Spinal cord (tissue), 9 donors: ENCODE measurements at regions not wholly inside any gene's neighbourhood (a gene's known extent, or its start where the extent isn't known, plus 50 kb on each side); places are given as distances from the start of the nearest gene placed in this dataset.
"Not testable (repeated sequence)": the region's sequence is repeated elsewhere in the genome, so short reads cannot be mapped to it uniquely, and the experiment has no call there.

Experiments
- DNase-seq, 6 donors: peaks; one replicate each; pipeline versions ENCODE4 v3.0.0 to v3.0.0-alpha.2; 2013 to 2015; ENCODE audit warnings: low spot score in 6 of 6, low read depth in 4 of 6
- H3K27ac ChIP-seq: one replicate; pipeline ENCODE4 v1.5.1; 2013; ENCODE audit warnings: low read depth, low read length, control low read depth
- H3K27me3 ChIP-seq: one replicate; pipeline ENCODE4 v1.6.1; 2013; ENCODE audit warnings: low read length; ENCODE audit not compliant: control insufficient read depth, insufficient read depth
- H3K36me3 ChIP-seq: one replicate; pipeline ENCODE4 v1.6.1; 2013; ENCODE audit warnings: low read length; ENCODE audit not compliant: control insufficient read depth, insufficient read depth
- H3K4me1 ChIP-seq: one replicate; pipeline ENCODE4 v1.6.1; 2013; ENCODE audit warnings: low read length; ENCODE audit not compliant: control insufficient read depth, insufficient read depth
- H3K4me3 ChIP-seq: one replicate; pipeline ENCODE4 v1.5.1; 2013; ENCODE audit warnings: low read depth, low read length, control low read depth
- H3K9me3 ChIP-seq: one replicate; pipeline ENCODE4 v1.6.1; 2013; ENCODE audit warnings: low read length; ENCODE audit not compliant: control insufficient read depth, insufficient read depth
- WGBS: methylation state at CpG from one replicate; pipeline ENCODE4 v1.1.5; 2013; ENCODE audit warnings: missing lambda C conversion rate; ENCODE audit not compliant: insufficient coverage; 5-methylcytosine and 5-hydroxymethylcytosine counted together
- donor health status: healthy.

DNA sequence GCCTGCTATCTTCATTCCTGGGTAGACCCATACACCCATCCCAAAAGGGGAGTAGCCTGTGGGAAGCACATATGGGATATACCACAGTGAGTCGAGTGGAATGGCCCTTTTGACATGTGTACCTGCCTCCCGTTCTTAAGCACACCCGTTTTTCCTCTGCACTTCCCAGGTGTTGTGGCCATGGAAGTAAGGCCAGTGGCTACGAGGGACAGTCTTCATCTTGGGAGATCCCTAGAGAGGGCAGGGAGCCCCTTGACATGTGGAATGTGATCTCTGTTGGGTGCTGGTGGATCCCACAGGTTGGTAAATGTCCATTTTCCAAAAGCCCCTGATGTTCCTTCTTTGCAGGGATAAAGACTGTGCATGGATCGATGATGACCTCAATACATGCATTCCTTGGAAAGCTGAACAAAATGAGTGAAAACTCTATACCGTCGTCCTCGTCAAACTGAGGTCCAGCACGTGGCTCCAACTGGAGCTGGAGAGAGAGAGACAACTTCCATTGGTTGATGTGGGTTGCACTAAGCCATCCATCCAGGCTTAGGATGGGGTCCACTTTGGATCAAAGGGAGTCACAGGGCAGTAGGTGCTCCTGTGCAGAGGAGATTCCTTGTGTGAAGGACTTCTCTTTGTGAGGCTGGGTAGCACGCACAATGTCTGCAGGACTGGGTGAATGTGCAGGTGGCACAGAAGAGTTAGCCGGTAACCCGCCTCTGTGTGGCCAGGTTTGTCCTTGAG lies 136.8 kb downstream of the SNRPN start:
- Histone ChIP-seq H3K9me3 (peaks cover 3% of the 10 kb centered on the region), H3K36me3 (peaks cover 43% of the 10 kb centered on the region)

DNA sequence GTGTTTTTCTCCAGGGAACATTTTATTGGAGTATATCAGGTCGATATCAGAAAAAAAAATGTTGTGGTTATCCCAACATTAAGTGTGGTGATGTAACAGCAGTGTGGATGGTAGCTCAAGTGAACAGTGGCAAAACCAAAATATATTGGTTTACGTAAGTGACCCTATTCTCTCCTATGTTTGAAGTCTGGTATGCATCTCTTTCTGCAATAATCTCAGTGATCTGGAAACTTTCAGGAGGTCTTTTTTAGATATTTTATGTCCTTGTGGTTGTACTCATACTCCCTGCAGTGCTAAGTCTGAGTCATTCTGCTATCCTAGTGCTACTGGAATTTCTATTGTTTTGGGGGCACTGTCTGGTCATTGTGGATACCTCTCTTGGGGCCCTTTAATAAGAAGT lies 137.9 kb downstream of the SNRPN start:
- H3K9me3 ChIP-seq: peaks cover 3% of the 10 kb centered on the region
- no peak for DNase-seq
- H3K27ac ChIP-seq: no peak overlapping the region
- H3K27me3 ChIP-seq: no peaks in the 10 kb centered on the region
- no peaks in the 10 kb centered on the region for H3K4me1 ChIP-seq
- peaks cover 36% of the 10 kb centered on the region for H3K36me3 ChIP-seq
- no peak overlapping the region for H3K4me3 ChIP-seq
- WGBS: no CpG with 5 or more reads among the region's 2 CpGs

More for the DNA sequence above, 136.8 kb downstream of the SNRPN start:
- Histone ChIP-seq H3K4me1 (no peaks in the 10 kb centered on the region), H3K27ac (no peak overlapping the region), H3K4me3 (no peak overlapping the region), H3K27me3 (no peaks in the 10 kb centered on the region)
- 81% methylated on average over 10 of the region's 12 CpGs for WGBS
- no peak for DNase-seq

DNA sequence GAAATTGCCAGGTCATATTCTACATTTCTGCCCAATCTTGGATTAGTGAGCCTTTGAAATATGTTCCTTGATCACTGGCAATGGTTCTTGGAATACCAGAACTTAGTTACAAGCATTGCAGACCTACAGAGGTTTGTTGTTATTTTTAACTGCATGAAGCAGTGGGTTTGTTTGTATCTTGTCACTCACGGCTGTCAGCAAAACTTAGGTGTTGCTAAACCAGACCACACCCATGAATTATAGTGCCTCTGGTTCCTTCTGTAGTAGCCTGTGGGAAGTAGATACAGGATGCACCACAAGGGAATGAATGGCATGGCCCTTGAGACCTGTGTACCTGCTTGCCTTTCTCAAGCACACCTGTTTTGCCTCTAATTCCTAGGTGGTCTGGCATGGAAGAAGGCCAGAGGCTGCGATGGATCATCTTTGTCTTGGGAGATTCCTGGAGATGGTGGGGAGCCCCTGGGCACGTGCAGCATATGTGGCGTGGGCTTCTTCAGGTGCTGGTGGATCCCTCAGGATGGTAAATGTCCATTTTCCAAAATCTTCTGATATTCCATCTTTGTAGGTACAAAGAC lies 138.8 kb downstream of the SNRPN start:
- Histone ChIP-seq H3K27me3 (no peaks in the 10 kb centered on the region), H3K36me3 (peaks cover 31% of the 10 kb centered on the region), H3K4me1 (no peaks in the 10 kb centered on the region), H3K27ac (no peak overlapping the region), H3K4me3 (no peak overlapping the region), H3K9me3 (peaks cover 3% of the 10 kb centered on the region)
- DNase-seq: no peak
- WGBS: 100% methylated on average over 1 of the region's 4 CpGs

DNA sequence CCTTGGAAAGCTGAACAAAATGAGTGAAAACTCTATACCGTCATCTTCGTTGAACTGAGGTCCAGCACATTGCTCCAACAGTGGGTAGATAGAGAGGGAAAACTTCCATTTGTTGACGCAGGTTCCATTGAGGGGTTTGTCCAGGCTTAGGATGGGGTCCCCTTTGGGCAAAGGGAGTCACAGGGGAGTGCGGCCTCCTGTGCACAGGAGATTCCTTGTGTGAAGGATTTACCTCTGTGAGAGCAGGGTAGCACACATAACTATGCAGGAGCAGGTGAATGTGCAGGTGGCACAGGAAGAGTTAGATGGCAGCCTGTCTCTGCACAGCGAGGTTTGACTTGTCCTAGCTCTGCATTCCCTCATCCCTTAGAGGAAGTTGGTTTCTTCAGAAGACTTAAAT lies 139.3 kb downstream of the SNRPN start:
- Histone ChIP-seq H3K4me1 (no peaks in the 10 kb centered on the region), H3K36me3 (peaks cover 26% of the 10 kb centered on the region), H3K27ac (no peak overlapping the region), H3K9me3 (peaks cover 3% of the 10 kb centered on the region), H3K4me3 (no peak overlapping the region), H3K27me3 (no peaks in the 10 kb centered on the region)
- no peak for DNase-seq
- 93% methylated on average over 4 of the region's 5 CpGs for WGBS

DNA sequence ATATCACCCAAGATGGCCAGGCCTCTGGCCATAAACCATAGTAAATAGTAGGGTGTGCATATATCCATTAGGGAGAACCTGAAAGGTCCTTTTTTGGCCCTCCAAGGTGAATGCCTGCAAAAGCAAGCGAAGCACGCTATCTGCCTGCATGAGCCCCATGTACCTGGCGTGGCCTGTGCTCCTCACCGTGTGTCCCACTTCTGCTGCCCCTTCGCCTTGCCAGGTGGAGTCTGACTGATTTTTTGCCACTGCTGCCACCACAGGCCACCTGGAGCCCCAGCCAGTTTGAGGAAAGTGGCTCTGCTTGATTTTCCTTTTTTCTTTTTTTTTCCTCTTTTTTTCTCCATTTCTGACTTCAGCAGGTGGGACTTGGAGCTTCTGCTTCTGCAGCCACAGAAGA lies 139.7 kb downstream of the SNRPN start:
- DNase-seq: no peak
- Histone ChIP-seq H3K9me3 (peaks cover 3% of the 10 kb centered on the region), H3K4me3 (no peak overlapping the region), H3K36me3 (peaks cover 25% of the 10 kb centered on the region), H3K4me1 (no peaks in the 10 kb centered on the region), H3K27me3 (no peaks in the 10 kb centered on the region), H3K27ac (no peak overlapping the region)
- WGBS: 76% methylated on average over 5 of the region's 5 CpGs

DNA sequence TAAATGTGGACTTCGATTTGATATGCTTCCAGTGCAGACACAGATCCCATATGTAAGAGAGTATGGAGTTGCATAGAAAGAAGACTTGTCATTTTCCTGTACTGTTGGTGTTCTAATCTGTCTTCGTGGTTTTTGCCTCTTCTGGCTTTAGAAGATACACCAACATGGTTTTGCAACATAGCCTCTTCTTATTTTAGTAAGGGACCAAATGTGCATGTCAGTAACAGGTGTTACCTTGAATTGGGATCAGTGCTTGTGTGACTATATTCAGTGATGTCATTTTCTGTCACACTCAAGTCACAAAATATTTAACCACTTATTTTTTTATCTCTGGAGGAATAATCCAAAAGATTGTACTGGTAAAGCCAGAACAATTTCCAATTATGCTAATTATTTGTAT lies 140.4 kb downstream of the SNRPN start:
- no peak overlapping the region for H3K27ac ChIP-seq
- no peak overlapping the region for H3K4me3 ChIP-seq
- H3K4me1 ChIP-seq: no peaks in the 10 kb centered on the region
- no peak for DNase-seq
- H3K27me3 ChIP-seq: no peaks in the 10 kb centered on the region
- H3K36me3 ChIP-seq: peaks cover 27% of the 10 kb centered on the region
- peaks cover 3% of the 10 kb centered on the region for H3K9me3 ChIP-seq
- WGBS: 40% methylated on average over 1 of the region's 2 CpGs

DNA sequence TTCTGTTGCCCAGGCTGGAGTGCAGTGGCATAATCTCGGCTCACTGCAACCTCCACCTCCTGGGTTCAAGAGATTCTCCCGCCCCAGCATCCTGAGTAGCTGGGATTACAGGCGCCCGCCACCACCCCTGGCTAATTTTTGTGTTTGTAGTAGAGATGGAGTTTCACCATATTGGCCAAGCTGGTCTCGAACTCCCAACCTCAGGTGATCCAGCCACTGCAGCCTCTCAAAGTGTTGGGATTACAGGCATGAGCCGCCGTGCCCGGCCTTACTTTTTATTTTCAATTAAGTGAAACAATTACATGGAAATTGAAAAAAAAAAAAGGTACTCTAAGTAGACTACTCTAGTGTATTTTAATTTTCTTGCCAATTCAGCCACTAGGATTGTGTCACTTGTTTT lies 145.2 kb downstream of the SNRPN start:
- H3K27me3 ChIP-seq, H3K36me3 ChIP-seq: not testable (repeated sequence)
- WGBS: no CpG with 5 or more reads among the region's 8 CpGs

DNA sequence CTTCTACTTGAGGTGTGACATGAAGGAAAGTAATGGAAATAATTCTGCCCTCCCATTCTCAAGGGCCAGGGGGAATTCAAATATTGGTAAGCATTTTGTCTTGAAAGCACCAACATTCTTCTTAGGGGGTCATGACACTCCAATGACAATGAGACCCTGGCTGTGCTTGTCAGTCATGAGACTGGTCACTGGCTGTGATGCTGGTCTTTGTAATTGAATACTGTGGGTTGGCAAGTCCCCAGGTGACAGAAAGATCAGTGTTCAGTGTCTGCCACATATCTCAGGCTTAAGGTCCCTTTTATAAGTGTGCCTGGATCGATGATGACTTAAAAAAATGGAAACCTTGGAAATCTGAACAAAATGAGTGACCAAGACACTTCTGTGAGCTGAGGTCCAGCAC lies 151.4 kb downstream of the SNRPN start:
- no peaks in the 10 kb centered on the region for H3K4me1 ChIP-seq
- 50% methylated on average over 1 of the region's 1 CpG for WGBS
- H3K9me3 ChIP-seq: no peaks in the 10 kb centered on the region
- no peak overlapping the region for H3K4me3 ChIP-seq
- no peak for DNase-seq
- peaks cover 11% of the 10 kb centered on the region for H3K36me3 ChIP-seq
- no peaks in the 10 kb centered on the region for H3K27me3 ChIP-seq
- no peak overlapping the region for H3K27ac ChIP-seq

More for the DNA sequence above, 145.2 kb downstream of the SNRPN start:
- H3K27ac ChIP-seq, H3K4me1 ChIP-seq, H3K4me3 ChIP-seq, H3K9me3 ChIP-seq, DNase-seq: not testable (repeated sequence)

DNA sequence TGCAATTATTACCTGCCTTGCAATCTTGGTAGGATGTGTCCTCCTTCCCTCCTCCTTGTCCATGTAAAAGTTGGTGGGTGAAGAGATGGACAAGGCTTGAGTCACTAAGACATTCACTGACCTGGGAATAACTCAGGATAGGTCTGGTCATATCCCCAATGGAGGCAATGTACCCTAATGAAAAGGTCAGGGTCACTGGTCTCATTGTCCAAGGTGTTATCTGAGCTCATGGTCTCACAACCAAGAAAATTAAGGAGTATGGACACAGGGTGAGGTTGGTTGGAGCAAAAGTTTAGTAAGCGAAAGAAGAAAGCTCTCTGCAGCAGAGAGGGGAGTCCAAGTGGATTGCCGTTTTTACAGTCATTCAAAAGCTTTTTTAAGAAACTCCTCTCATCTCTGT lies 179.0 kb downstream of the SNRPN start:
- Histone ChIP-seq H3K36me3 (no peaks in the 10 kb centered on the region), H3K4me3 (no peak overlapping the region), H3K27me3 (no peaks in the 10 kb centered on the region), H3K27ac (no peak overlapping the region), H3K4me1 (no peaks in the 10 kb centered on the region), H3K9me3 (no peaks in the 10 kb centered on the region)
- WGBS: 60% methylated on average over 1 of the region's 2 CpGs
- no peak for DNase-seq

DNA sequence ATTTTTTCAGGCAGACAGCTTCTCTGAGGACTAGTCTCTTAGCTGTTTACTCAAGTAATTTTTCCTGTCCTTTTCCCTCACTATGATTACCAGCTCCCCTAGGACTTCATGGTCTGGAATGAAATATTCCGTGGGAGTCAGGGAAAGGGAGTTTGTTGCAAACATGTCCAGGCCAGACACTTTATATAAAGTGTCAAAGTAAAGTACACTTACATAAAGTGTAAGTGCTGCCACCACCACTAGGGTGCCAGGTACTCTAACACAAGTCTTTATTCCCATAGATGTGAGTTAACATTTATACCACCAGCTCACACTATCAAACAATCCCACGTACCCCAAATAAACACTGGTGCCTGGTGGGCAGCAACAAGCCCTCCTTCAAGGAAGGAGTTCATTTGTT lies 179.8 kb downstream of the SNRPN start:
- no peak overlapping the region for H3K4me3 ChIP-seq
- no peak for DNase-seq
- no peaks in the 10 kb centered on the region for H3K36me3 ChIP-seq
- no peaks in the 10 kb centered on the region for H3K4me1 ChIP-seq
- WGBS: no CpG with 5 or more reads among the region's 2 CpGs
- no peak overlapping the region for H3K27ac ChIP-seq
- H3K9me3 ChIP-seq: no peaks in the 10 kb centered on the region
- H3K27me3 ChIP-seq: no peaks in the 10 kb centered on the region
